Common myeloid progenitor, CD34-positive (primary cell): ENCODE measurements at regions not wholly inside any gene's neighbourhood (a gene's known extent, or its start where the extent isn't known, plus 50 kb on each side); places are given as distances from the start of the nearest gene placed in this dataset.

ENCODE experiments used
- CTCF ChIA-PET: fragments of 350-600 bp; sonication (Branson Sonifier 250); formaldehyde crosslinking; loops from one replicate; lab custom pipeline; 2021; ENCODE audit warnings: antibody characterized with exemption; lab: Charles Lee
- POLR2A ChIA-PET: fragments of 350-600 bp; sonication (Branson Sonifier 250); formaldehyde crosslinking; loops from one replicate; lab custom pipeline; 2021; ENCODE audit warnings: antibody characterized with exemption; lab: Charles Lee
- DNase-seq, 3 donors: peaks; one replicate each; pipeline versions ENCODE4 v3.0.0 to v3.0.0-alpha.2; 2013
- H3K27ac ChIP-seq, 2 experiments: 1 replicate in 1 of 2; 2 replicates in 1 of 2; pipeline ENCODE4 v1.7.0; 2013; ENCODE audit warnings: inconsistent platforms in 2 of 2, low read length in 2 of 2, mild to moderate bottlenecking in 2 of 2, low read depth in 1 of 2, moderate library complexity in 1 of 2; ENCODE audit not compliant: severe bottlenecking in 2 of 2, insufficient read depth in 1 of 2, poor library complexity in 1 of 2
- H3K27me3 ChIP-seq, 5 experiments: replicated peaks in 2 of 5; 1 replicate in 3 of 5; 2 replicates in 2 of 5; pipeline versions ENCODE4 v1.6.1 to v1.7.0; 2013; ENCODE audit warnings: low read length in 4 of 5, mild to moderate bottlenecking in 2 of 5, moderate library complexity in 2 of 5, inconsistent platforms in 1 of 5; ENCODE audit not compliant: insufficient read depth in 5 of 5, control insufficient read depth in 4 of 5
- H3K36me3 ChIP-seq, 4 experiments: 1 replicate in 2 of 4; 2 replicates in 2 of 4; pipeline versions ENCODE4 v1.6.1 to v1.7.0; 2013; ENCODE audit warnings: low read length in 3 of 4, control low read depth in 1 of 4, mild to moderate bottlenecking in 1 of 4; ENCODE audit not compliant: control insufficient read depth in 4 of 4, insufficient read depth in 4 of 4
- H3K4me1 ChIP-seq, 4 experiments: 1 replicate in 3 of 4; 2 replicates in 1 of 4; pipeline versions ENCODE4 v1.6.1 to v1.7.1; 2013; ENCODE audit warnings: low read length in 3 of 4, mild to moderate bottlenecking in 3 of 4, control low read depth in 1 of 4, inconsistent platforms in 1 of 4, moderate library complexity in 1 of 4; ENCODE audit not compliant: control insufficient read depth in 4 of 4, insufficient read depth in 4 of 4; ENCODE audit errors: control extremely low read depth in 1 of 4
- H3K4me3 ChIP-seq, 7 experiments: 1 replicate in 4 of 7; 2 replicates in 3 of 7; pipeline versions ENCODE4 v1.5.1 to v1.7.0; 2013; ENCODE audit warnings: mild to moderate bottlenecking in 7 of 7, low read length in 6 of 7, moderate library complexity in 6 of 7, inconsistent platforms in 2 of 7, low read depth in 2 of 7, control low read depth in 1 of 7; ENCODE audit not compliant: insufficient read depth in 4 of 7, control insufficient read depth in 1 of 7; ENCODE audit errors: extremely low read depth in 1 of 7
- H3K9me3 ChIP-seq, 5 experiments: 1 replicate in 4 of 5; 2 replicates in 1 of 5; pipeline versions ENCODE4 v1.6.1 to v1.7.1; 2013; ENCODE audit warnings: low read length in 4 of 5, mild to moderate bottlenecking in 2 of 5, inconsistent platforms in 1 of 5, low read depth in 1 of 5, moderate library complexity in 1 of 5; ENCODE audit not compliant: control insufficient read depth in 4 of 5, insufficient read depth in 2 of 5; ENCODE audit errors: control extremely low read depth in 1 of 5
- WGBS: methylation state at CpG from one replicate; pipeline ENCODE4 v1.1.5; 2013; ENCODE audit not compliant: insufficient coverage; 5-methylcytosine and 5-hydroxymethylcytosine counted together

DNA sequence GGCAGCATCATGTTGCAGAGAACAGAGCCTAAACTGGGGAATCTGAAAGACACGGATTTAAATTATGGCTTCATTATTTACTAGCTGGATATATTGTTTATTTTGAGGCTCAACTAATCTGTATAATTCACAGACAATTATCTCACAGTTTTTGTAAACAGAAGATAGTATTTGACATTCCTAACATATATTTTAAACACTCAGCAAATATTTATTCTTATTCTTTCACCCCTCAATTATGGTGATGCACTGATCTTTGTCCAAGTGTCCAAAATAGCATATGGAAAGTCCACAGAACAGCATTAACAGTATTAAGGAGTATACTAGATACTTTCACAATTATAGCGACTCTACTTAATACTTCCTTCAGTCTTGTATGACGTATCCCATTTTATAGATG is 257.0 kb downstream of the ADGRG6 start:
- 100% methylated on average over 2 of the region's 3 CpGs for WGBS
- no peak for DNase-seq
- no peaks in the 10 kb centered on the region for H3K9me3 ChIP-seq
- H3K4me1 ChIP-seq = no peaks in the 10 kb centered on the region
- CTCF ChIA-PET = interaction anchor here (1.4 kb wide), 1 partner anchor 8 kb away, joined by 3 read pairs; no protein-coding TSS in a partner anchor
- POLR2A ChIA-PET = no interaction called here
- no peak overlapping the region for H3K4me3 ChIP-seq
- no peaks in the 10 kb centered on the region for H3K27me3 ChIP-seq
- H3K27ac ChIP-seq = no peak overlapping the region
- no peaks in the 10 kb centered on the region for H3K36me3 ChIP-seq

- POLR2A ChIA-PET = no interaction called here
- H3K4me1 ChIP-seq = no peaks in the 10 kb centered on the region
Measured at GRCh38 chr6:142561511-142562265, 259.9 kb downstream of the ADGRG6 start.

GRCh38 chr6:142562865-142563264 is 261.1 kb downstream of the ADGRG6 start:
- no peak overlapping the region for H3K4me3 ChIP-seq
- WGBS = 73% methylated on average over 3 of the region's 4 CpGs
- no peaks in the 10 kb centered on the region for H3K9me3 ChIP-seq
- H3K27me3 ChIP-seq = no peaks in the 10 kb centered on the region
- ChIA-PET POLR2A (no interaction called here), CTCF (no interaction called here)
- H3K27ac ChIP-seq = no peak overlapping the region
- peak in 2 of 3 donors; percentile 6 to 19 for DNase-seq
- H3K36me3 ChIP-seq = no peaks in the 10 kb centered on the region
- no peaks in the 10 kb centered on the region for H3K4me1 ChIP-seq

More at GRCh38 chr6:142561511-142562265, 259.9 kb downstream of the ADGRG6 start:
- no peaks in the 10 kb centered on the region for H3K36me3 ChIP-seq
- no peak overlapping the region for H3K4me3 ChIP-seq
- H3K9me3 ChIP-seq = no peaks in the 10 kb centered on the region
- H3K27me3 ChIP-seq = no peaks in the 10 kb centered on the region
- CTCF ChIA-PET = no interaction called here
- WGBS = no CpG with 5 or more reads among the region's 3 CpGs
- H3K27ac ChIP-seq = no peak overlapping the region
- no peak for DNase-seq

- no peaks in the 10 kb centered on the region for H3K27me3 ChIP-seq
- no peaks in the 10 kb centered on the region for H3K36me3 ChIP-seq
- POLR2A ChIA-PET = no interaction called here
- H3K9me3 ChIP-seq = no peaks in the 10 kb centered on the region
- CTCF ChIA-PET = interaction anchor here (0.6 to 1.9 kb wide), 14 partner anchors 9 to 869 kb away, joined by 3 to 9 read pairs (median 3); no protein-coding TSS in a partner anchor
- H3K27ac ChIP-seq = no peak overlapping the region
- no peaks in the 10 kb centered on the region for H3K4me1 ChIP-seq
- WGBS = 52% methylated on average over 8 of the region's 10 CpGs
- no peak overlapping the region for H3K4me3 ChIP-seq
- peak; percentile 46 to 68 (median 56) for DNase-seq
Measured at GRCh38 chr6:142566628-142567396, 265.0 kb downstream of the ADGRG6 start.

- Histone ChIP-seq H3K36me3 (no peaks in the 10 kb centered on the region), H3K4me3 (no peak overlapping the region), H3K27me3 (no peaks in the 10 kb centered on the region), H3K9me3 (no peaks in the 10 kb centered on the region), H3K27ac (no peak overlapping the region), H3K4me1 (no peaks in the 10 kb centered on the region)
- WGBS = 100% methylated on average over 3 of the region's 3 CpGs
- ChIA-PET POLR2A (no interaction called here), CTCF (interaction anchor here (1.0 to 1.9 kb wide), 3 partner anchors 14 to 459 kb away, joined by 3 to 5 read pairs (median 4); no protein-coding TSS in a partner anchor)
- DNase-seq = no peak
Measured at GRCh38 chr6:142567461-142567860, 265.7 kb downstream of the ADGRG6 start.

DNA sequence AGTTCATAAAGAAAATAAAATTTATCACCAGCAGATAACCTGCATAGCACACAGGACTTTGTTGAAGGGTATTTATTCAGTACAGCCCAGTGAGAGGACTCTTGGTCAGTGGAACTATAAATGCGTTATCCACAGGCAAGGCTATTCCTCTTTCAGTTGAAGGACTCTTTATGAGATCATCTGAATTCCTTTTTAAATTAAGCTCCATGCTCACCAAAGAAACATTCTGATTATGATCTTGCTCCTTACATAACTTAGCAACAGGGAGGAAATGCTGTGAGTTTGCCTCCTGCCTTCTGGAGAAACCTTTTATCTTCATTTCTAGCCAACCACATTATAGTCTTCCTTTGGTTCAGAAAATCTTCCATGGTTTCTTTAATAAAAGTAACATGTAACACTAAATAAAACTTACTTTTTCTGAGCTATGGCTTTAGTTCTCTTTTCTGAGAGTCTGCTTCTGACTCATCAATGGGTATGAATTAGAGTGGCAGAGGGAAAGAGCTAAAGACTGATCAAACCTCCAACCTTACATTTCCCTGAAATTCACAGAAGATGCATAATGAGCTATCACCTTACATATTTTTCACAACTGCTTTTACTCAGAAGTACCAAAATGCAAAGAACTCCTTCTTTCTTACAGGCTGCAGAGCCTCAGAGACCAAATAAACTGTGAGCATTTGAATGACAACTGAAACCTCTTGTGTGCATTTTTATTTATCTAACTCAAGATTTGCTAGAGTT is 267.2 kb downstream of the ADGRG6 start:
- H3K9me3 ChIP-seq = peaks cover 0 to 7% (median 2%) of the 10 kb centered on the region in 5 experiments
- no CpG with 5 or more reads among the region's 1 CpG for whole genome bisulfite sequencing
- peak in 2 of 3 donors; percentile 6 to 15 for DNase-seq
- H3K4me1 ChIP-seq = no peaks in the 10 kb centered on the region
- ChIA-PET POLR2A (no interaction called here), CTCF (interaction anchor here (1.9 kb wide), 1 partner anchor 16 kb away, joined by 4 read pairs; no protein-coding TSS in a partner anchor)
- H3K27me3 ChIP-seq = no peaks in the 10 kb centered on the region
- H3K36me3 ChIP-seq = no peaks in the 10 kb centered on the region
- H3K4me3 ChIP-seq = no peak overlapping the region
- no peak overlapping the region for H3K27ac ChIP-seq
